GOT3 (cell line): ENCODE measurements at regions not wholly inside any gene's neighbourhood (a gene's known extent, or its start where the extent isn't known, plus 50 kb on each side); places are given as distances from the start of the nearest gene placed in this dataset.
"Not testable (repeated sequence)": the region's sequence is repeated elsewhere in the genome, so short reads cannot be mapped to it uniquely, and the experiment has no call there.

Experiments used
- DNase-seq: peaks from one replicate; lab custom pipeline; 2025; ENCODE audit warnings: mixed read lengths; lab: John Stamatoyannopoulos, UW

DNA sequence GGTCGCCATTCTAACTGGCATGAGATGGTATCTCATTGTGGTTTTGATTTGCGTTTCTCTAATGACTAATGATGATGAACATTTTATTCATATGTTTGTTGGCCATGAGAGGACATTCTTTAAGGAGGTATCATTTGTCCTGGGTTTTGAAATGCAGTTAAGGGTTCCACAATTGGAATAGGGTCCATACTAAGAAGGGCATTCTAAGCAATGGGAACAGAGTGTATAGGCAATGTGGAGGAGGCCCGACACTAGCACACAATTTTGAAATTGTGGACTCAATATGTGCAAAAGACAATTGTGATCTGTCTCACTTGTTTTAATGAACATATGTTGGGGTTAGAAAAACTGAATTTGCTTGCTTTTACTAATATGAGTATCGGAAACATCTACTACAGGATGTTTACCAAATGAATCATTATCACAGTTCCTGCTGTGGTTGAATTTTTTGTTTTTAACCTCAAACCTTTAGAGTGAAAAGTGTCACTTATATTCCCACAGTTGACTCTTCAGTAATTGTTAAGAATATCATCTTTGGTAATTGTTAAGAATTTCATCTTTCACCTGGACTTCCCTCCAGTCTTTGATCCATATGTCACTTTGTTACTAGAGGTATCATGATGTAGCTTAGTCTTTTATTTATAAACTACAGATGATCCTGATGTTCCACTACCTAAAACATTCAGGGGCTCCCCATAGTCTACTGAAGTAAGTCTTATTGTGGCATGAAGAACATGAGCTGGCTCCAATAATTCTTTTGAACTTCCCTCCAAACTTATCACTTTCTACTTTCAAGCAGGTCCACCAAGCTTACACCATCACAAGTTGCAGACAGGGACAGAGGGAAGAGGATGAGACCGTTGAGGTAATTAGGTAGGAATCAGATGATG lies 109.7 kb upstream of the KLF12 start:
- DNase-seq, result no peak

DNA sequence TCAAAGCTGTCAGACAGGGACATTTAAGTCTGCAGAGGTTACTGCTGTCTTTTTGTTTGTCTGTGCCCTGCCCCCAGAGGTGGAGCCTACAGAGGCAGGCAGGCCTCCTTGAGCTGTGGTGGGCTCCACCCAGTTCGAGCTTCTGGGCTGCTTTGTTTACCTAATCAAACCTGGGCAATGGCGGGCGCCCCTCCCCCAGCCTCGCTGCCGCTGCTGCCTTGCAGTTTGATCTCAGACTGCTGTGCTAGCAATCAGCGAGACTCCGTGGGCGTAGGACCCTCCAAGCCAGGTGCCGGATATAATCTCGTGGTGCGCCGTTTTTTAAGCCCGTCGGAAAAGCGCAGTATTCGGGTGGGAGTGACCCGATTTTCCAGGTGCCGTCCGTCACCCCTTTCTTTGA lies 107.1 kb upstream of the KLF12 start:
- DNase-seq, result not testable (repeated sequence)

DNA sequence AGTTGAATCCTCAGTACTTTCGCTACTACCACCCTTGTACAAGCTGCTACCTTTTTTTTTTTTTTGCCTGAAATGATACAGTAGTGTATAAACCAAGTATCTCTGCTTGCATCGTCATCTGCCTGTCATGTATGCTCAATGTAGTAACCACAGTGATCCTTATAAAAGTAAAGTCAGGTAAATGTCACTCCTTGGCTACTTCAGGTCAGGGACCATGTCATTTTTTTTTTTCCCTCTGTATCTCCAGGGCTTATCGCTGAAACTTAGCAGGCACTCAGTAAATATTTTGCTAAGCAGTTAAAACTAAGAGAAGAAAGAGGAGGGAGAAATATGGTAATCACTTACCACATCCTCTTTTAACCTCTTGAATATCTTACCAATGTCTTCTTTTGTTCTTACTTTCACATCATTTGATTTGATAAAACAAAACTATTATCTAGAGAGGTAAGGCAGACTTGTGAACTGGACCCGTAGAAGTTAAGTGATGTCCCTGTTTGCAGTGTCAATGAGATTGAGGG lies 96.8 kb upstream of the KLF12 start:
- DNase-seq, result no peak

DNA sequence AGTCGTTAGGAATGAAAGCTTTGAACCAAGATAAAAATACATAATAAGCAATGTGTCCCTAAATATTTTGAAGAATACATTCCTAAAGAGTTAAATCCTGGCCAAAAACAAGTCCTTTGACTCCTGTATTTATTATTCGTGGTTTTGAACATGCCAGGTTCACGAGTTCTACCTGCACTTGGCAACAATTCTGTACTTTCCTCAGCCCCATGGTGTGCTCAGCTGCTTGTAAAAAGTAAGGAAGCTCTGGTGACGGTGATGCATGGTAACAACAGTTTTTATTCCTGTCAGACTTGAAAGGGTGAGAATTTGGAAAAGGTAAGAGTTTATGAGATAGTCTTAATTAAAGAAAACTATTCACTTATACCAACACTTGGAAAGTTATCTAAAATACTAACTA lies 95.0 kb upstream of the KLF12 start:
- no peak for DNase-seq

DNA sequence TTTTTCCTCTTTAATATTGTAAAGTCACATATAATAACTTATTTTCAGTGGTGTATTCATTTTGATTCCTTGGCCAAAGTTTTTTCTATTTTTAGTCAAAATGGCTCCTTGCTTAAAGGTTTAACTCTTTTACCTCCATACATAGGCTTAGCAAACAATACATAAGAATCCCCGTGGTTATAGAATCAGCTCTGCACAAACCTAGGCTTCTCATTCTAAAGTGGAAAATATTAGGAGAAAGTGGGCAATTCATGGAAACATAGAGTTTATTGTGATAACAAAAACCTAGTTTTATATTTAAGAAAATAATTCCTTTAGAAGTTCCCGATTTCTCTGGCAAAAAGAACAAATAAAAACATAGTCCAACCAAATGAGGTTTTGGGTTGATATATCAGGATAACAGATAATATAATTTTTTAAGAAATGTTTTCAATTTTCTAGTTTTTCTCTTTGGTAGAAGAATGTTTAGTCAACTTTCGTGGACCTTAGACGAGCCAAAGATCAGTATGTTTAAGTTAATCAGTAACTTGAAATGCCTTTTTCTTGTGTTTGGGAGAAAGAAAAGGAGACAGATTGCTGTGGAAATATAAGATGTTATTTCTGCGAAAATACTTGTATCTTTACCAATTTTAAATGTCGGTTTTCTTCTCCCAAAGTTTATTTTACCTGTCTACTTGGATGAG lies 93.4 kb upstream of the KLF12 start:
- DNase-seq, result no peak

DNA sequence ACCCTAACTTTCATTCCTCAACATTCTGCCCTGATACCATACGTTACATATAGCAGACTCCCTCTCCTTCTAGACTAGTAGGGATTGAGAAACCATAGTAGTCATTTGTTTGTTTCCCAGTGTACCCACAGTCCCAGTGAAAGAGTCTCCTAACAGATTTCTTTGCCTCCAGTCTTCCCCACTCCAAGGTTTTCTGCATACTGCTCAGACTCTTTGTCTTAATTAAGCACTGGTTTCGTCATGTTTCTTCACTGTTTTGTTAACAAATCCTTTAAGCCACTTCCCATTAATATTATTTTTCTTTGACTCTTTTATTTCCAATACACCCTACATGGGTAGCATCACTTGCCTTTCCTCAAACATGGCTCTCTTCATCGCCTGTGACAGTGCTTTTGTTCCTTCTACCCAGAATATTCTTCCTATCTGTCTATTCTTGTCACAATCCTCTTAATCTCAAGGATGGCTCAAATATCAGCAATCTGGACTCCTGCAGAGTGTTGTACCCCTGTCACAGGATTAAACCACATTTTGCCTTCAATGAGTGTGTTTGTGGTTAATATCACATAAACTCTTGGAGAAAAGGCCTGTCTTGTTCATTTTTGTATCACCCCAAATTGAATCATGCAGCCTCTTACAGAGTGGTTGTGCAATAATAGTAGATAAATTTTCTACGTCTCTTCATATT lies 92.7 kb upstream of the KLF12 start:
- DNase-seq, result no peak

DNA sequence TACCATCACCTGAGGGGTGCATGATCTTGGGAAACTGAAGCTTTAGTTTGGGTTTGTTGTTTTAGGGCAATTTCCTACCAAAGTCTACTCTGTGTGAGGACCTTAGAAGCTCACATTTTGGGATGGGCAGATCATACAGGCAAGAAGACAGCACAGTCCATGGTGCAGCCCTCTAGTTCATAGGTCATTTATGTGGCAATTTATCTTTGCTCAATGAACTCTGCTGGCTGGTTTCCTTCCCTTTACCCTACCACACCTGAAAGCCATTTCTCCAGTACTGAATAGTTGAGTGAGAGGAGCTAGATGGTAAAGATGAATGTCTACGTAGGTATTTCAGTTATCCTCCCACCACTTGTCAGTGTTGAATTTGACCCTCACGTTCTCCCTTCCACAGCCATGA lies 87.5 kb upstream of the KLF12 start:
- no peak for DNase-seq

DNA sequence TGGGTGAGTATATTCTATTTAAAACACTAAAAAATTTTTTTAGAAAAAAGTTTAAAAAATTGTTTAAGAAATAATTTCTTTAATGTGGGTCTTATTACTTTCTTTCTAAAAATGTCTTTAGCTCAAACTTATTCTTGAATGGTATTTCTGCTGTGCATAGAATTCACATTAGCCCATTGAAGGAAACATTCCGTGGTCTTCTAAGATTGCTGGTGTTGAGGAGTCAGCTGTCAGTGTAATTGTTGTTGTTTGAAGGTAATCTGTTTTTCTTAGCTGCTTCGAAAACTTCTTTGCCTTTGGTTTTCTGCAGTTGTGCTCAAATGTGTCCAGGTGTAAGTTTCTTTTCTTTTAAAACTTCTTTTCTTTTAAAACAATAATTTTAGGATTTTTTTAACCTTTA lies 85.4 kb upstream of the KLF12 start:
- DNase-seq, result no peak

DNA sequence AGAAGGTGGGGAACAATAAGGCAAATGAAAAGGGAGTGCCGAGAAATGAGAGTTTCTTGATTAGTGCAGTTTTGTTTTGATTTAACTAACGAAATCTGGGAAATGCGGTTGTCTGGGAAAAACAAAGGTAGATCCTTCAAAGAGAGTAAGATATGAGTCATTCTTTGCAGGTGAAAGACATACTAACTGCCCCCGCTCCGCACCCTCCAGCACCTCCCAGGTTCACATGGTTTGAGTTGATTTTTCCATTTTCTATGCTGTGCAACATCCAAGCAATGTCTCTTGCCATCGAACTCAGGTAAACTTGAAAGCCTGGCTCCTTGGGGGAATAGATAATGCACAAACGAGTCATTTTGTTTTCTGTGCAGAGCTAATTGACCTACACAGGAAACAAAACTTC lies 84.1 kb upstream of the KLF12 start:
- no peak for DNase-seq

DNA sequence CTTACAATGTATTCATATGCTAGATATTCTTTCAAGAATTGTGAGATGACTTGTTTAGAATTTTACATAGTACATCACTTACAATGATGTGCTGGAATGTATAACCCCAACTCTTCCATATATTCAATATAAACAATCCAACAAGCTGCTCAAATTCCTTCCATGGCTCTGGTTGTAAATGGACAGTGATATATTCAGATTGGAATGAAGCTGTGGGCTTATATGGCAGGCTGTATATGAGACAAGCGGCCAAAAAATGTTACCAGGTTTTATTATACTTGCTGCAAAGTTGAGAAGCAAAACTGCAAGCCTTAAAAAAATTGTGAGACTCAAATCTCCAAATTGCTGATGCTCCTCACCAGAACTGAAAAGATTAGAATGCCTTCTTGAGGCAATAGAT lies 83.6 kb upstream of the KLF12 start:
- no peak for DNase-seq

DNA sequence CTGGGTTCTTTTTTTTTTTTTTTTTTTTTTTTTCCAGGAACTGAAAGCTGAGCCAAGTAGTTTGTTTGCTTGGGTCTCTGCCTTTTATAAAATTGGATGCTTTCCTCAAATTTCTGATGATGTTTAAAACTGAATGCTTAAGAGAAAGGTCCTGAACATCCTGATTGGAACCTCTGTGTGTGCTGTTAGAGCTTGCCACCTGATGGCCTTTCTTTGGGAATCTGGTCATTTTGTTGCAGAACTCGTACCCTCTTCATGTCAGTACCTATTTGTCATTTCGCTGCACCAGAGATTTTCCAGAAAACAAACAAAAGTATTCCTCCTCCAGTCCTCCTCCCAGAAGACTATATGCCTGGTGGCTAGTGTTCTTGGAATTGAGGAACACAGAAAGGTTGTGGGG lies 81.2 kb upstream of the KLF12 start:
- no peak for DNase-seq

DNA sequence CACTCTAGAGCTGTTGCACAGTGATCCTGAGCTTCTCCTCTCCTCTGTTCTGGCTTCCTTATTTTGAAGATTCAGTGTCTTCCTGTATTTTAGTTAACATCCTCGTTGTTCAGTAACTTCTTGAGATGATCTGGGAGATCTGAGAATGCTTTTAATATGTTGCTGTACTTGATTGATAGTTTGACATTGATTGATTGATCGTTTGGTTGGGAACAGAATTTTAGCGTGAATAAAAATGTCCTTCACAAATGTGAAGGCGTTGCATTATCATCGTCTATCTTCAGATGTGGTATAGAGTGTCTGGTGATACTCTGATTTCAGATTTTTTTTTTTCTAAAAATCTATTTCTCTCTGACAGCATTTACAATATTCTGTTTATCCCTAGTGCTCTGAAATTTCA lies 80.1 kb upstream of the KLF12 start:
- no peak for DNase-seq

DNA sequence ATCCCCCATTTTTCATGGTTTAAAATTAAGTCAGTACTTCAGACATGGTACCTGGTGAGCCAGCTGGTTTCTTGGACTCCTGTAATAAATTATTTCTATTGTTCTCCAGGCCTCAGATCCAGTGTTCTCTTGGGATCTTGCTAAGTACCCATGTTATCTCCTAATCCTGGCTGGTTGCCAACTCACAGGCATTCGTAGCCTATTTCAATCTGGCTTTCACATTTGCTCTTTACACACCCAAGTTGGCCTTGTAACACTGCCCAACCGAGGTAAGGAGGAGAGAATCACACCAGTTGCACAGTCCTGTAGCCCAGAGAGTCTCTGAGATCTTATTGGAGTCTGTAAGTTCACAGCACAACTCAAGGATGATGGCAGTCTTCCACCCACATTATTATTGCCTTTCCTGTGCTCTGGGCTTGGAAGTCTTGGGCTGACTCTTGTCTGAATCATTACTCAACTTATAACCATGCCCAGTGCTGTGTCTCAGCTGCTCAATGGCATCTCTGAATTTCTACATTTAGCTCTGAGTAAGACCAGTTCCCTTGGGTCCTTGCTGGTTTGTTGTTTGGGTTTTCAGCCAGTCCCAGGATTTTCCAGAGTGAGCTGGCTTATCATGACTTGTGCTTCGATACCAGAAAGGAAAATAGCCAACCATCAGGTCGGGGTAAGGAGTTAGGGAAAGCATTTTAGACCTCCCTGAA lies 76.6 kb upstream of the KLF12 start:
- peak; percentile 51 for DNase-seq

DNA sequence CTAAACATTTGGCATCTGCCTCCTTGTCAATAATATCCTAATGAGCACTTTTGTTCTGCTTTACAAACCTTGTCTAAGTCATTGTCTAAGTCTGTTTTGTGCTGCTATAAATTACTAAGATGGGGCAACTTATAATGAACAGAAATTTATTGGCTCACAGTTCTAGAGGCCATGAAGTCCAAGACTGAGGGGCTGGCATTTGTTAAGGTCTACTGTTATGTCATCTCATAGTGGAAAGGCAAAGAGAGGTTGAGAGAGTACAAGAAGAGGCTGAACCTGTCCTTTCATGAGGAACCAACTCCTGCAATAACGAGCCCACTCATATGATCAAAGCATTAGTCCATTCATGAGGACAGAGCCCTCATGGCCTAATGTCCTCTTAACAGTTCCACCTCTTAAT lies 72.7 kb upstream of the KLF12 start:
- DNase-seq, result no peak

DNA sequence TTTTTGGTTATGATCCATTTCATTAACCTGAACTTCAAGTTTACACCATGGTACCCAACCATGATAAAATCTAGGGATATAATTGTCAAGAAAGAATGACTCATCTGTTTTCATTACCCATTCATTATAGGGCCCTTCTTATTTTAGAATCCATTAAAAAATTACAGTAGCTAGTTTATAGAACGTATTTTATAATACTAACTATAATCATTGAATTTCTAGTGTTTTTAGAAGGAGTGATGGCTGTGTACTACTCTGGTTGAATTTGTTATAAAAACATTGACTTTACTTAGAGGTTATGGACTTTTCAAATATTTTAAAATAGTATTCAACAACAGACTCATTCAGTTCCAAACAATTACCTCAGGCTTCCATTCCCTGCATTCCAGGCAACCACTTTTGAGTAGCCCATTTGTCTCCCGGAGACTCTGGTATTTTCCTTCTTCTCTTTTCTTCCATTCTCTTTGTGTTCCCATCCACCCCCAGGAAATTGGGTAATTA lies 71.9 kb upstream of the KLF12 start:
- no peak for DNase-seq

DNA sequence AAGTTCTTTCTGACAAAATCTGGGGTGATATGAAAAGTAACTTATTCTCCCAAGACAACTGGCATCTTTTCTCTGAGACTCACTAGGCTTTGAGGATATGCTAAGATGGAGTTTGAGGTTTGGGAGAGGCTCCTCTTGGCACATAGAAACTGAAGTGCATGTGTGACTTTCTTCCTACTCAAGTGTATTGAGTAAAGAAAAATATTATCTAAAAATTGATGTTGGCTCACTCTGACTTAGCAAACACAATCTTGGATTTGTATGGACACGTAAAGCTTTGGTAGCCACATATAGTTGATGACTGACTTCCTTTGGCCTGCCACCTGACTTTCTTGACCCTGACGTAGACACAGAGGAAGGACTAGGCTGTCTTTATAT lies 71.1 kb upstream of the KLF12 start:
- no peak for DNase-seq

DNA sequence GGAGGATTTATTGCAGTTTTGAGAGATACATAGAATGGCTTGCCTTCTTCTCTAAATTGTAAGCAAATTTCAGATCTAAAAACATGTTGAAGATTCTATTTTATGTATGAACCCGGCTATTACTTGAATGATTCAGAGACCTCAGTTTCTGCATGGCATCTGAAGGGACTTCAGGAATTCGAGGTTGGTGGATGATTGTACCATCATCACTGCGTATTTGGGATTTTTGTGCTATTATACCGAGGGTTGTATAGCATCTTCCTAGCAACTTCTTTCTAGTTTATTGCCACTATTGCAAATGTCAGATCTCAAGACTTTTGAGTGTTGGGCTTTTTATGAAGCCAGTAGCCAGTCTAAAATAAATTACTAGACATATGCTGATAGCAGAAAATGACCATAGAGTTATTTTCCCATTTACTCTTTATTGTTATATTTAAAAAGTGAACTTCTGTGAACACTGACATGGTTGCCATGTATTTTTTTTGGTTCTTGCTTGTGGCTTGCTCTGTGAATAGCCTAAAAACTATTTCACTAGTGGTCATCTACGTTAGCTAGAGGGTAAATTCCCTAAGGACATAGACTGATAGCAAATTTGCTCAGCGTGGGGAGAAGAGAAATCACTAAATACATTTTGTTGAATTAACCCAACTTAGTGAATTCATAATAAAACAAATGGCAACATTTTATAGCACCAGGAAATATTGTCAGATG lies 70.6 kb upstream of the KLF12 start:
- no peak for DNase-seq

DNA sequence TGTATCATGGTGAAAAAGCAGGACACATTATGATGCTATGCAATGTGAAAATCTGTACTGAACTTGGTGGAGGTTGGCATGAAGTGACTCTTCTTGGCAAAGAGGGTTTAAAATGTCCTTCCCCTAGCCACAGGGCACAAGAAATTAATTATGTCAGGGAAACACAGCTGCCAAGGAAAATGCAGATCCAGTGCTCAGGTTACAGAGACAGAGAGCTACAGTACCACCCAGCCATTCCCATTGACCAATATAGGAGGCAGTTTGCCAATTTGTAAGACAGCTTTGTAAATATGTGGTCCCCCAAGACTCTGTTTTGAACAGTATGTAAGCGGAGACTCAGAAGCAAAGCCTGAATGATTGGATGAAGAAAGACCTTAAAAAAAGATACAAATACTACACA lies 69.4 kb upstream of the KLF12 start:
- DNase-seq, result no peak

DNA sequence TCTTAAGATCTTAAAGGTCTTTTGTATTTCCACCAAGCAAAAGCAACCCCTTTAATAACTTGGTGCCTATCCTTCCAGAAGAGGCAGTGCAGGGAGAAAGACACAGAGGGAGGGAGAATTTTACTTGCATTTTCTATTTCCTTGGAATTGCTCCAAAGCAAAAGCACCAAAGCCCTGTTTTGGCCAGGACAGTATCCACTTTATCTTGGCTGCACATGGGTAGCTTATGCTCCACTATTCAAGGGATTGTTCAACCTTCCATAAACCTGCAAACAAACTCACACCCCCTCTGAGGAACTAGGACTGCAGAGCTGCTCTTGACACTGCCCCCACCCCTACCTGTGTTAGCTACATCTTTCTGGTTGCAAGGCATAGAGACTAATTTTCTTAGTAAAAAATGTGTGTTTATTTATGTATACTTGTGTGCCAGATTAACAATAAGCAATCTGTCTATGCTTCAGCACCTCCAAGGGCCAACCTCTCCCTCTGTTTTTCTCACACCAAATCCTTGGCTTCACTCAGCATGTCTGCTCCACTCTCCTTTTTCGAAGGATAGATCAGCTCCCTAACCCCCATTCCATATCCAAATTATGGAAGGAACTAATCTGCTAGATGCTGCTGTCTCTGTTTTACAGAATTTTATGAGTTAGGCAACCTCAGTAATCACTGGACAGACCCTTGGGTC lies 68.1 kb upstream of the KLF12 start:
- DNase-seq, result no peak

DNA sequence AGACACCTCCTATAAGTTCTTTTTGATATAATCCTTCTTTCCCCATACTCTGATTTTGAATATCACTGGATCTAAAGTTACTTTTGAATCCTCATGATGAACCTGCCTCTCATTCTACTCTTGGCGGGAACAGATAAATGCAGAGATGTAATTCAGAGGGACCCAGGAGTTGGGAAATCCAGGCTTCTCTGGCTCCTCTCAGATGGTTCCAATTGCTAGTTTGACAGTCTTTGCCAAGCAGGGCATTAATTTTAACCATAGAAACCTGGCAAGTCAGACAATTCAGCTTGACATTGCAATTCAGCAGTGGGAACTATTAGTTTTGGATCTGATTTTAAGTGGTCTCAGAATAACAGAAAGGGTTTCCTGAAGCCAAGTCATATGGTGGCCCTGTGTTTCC lies 67.3 kb upstream of the KLF12 start:
- no peak for DNase-seq

DNA sequence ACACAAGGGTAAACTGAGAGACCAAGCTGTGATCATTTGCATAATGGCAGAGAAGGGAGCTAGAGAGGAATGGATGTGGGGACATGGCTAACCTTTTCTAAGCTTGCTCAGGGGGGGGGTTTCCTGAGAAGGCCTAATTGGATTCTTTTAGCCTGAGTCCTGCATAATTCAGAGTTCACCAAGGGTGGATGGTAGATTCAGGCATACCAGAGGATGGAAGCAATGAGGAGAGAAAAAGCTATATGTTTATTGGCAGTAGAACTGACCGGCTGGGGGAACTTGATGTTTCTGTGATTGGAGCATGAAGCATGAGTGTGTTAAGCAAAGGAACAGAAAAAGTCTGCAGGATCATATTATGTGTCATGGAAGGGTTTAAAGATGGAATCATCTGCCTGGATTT lies 65.9 kb upstream of the KLF12 start:
- no peak for DNase-seq
